ENCODE measurements at regions not wholly inside any gene's neighbourhood (a gene's known extent, or its start where the extent isn't known, plus 50 kb on each side); places are given as distances from the start of the nearest gene placed in this dataset.
A peak's percentile ranks its signal among the peaks of the same experiment; 100 is the strongest.

DNA sequence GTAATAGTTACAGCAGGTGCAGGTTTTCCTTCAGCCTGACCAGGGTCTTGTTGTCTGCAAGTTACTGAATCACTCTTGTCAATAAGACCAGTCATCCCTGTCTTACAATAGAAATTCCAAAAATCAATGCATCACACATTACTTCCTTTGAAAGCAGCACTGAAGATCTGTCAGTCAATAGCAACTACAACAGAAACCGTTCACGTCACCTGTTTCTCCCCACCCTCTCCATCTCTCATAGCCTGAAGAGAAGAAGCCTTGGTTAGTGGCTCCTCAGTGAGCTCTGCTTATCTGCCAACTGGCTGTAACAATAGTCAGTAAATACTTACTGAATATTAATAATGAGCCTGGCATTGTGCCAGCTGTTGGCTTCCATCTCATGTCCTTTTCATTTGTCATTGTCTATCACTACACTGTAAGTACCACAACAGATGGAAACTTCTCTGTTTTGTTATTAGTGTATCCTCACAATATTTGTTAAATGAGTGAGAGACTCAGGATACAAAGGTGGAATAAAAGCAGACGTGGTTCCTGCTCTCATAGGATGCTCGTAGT lies 195.2 kb downstream of the S1PR1 start:
- no peak for TF ChIP-seq CEBPB (IDR thresholded peaks at IDR 0.05)
- TF ChIP-seq, protein P1, sequence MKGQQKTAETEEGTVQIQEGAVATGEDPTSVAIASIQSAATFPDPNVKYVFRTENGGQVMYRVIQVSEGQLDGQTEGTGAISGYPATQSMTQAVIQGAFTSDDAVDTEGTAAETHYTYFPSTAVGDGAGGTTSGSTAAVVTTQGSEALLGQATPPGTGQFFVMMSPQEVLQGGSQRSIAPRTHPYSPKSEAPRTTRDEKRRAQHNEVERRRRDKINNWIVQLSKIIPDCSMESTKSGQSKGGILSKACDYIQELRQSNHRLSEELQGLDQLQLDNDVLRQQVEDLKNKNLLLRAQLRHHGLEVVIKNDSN (IDR thresholded peaks at IDR 0.05): no peak
- TF ChIP-seq FOXM1 (IDR thresholded peaks at IDR 0.05; ENCODE audit: borderline replicate concordance, low read depth): no peak
- no peak for TF ChIP-seq RAD21 (IDR thresholded peaks at IDR 0.05; ENCODE audit: low read depth)
- no peak for TF ChIP-seq EP300 (IDR thresholded peaks at IDR 0.05; ENCODE audit: borderline replicate concordance)
- TF ChIP-seq, protein P2, sequence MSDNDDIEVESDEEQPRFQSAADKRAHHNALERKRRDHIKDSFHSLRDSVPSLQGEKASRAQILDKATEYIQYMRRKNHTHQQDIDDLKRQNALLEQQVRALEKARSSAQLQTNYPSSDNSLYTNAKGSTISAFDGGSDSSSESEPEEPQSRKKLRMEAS (IDR thresholded peaks at IDR 0.05): no peak
- no peak for TF ChIP-seq NFIC (IDR thresholded peaks at IDR 0.05)
- no peak for TF ChIP-seq CREB1 (IDR thresholded peaks at IDR 0.05; ENCODE audit: low read depth)
- no peak for TF ChIP-seq ZBTB7A (IDR thresholded peaks at IDR 0.05; ENCODE audit: low read depth)
- no peak for TF ChIP-seq TCF12 (IDR thresholded peaks at IDR 0.05; ENCODE audit: low read depth)

DNA sequence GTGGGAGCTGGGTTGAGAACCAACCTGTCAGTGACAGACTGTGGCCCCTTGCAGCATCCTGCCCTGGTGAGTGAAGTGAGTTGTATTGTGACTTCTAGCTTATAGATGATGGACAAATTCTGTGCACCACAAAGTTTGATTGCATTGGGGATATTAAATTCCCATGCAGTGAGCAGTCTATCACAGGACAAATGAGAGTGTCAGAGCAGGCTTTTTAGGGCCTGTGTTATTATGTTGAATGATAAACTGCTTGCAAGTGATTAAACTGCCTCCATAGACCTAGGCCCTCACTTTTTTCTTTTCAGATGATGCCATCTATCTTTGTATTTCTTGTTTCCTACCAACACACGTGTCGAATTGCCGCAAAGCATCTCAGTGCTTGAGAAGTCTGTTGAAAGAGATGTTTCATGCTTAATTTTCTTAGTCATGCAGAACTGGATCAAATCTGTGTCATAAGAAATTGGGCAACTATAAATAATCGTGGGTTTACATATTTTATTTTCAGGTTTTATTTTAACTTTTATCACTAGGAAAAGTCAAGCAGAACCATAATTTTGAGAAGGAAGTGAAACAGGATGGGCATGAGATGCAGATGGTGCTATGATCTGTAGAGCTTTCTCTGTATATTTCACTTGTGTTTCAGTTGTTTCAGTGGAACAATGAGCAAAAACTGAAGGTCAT lies 199.2 kb downstream of the S1PR1 start:
- TF ChIP-seq, protein P3, sequence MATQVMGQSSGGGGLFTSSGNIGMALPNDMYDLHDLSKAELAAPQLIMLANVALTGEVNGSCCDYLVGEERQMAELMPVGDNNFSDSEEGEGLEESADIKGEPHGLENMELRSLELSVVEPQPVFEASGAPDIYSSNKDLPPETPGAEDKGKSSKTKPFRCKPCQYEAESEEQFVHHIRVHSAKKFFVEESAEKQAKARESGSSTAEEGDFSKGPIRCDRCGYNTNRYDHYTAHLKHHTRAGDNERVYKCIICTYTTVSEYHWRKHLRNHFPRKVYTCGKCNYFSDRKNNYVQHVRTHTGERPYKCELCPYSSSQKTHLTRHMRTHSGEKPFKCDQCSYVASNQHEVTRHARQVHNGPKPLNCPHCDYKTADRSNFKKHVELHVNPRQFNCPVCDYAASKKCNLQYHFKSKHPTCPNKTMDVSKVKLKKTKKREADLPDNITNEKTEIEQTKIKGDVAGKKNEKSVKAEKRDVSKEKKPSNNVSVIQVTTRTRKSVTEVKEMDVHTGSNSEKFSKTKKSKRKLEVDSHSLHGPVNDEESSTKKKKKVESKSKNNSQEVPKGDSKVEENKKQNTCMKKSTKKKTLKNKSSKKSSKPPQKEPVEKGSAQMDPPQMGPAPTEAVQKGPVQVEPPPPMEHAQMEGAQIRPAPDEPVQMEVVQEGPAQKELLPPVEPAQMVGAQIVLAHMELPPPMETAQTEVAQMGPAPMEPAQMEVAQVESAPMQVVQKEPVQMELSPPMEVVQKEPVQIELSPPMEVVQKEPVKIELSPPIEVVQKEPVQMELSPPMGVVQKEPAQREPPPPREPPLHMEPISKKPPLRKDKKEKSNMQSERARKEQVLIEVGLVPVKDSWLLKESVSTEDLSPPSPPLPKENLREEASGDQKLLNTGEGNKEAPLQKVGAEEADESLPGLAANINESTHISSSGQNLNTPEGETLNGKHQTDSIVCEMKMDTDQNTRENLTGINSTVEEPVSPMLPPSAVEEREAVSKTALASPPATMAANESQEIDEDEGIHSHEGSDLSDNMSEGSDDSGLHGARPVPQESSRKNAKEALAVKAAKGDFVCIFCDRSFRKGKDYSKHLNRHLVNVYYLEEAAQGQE (IDR thresholded peaks at IDR 0.05; ENCODE audit: low read depth): no peak
- TF ChIP-seq TAF1 (IDR thresholded peaks at IDR 0.05; ENCODE audit: low read depth): no peak
- TF ChIP-seq, protein P1 (IDR thresholded peaks at IDR 0.05): no peak
- TF ChIP-seq EP300 (IDR thresholded peaks at IDR 0.05; ENCODE audit: borderline replicate concordance): no peak
- no peak for TF ChIP-seq ZBTB7A (IDR thresholded peaks at IDR 0.05; ENCODE audit: low read depth)
- TF ChIP-seq FOXM1 (IDR thresholded peaks at IDR 0.05; ENCODE audit: borderline replicate concordance, low read depth): no peak
- TF ChIP-seq EGR1 (IDR thresholded peaks at IDR 0.05): no peak
- TF ChIP-seq CEBPB (IDR thresholded peaks at IDR 0.05): no peak
- no peak for TF ChIP-seq NFIC (IDR thresholded peaks at IDR 0.05)
- no peak for TF ChIP-seq YY1 (IDR thresholded peaks at IDR 0.05; ENCODE audit: low read depth)
- TF ChIP-seq RAD21 (IDR thresholded peaks at IDR 0.05; ENCODE audit: low read depth): no peak
- TF ChIP-seq, protein P2 (IDR thresholded peaks at IDR 0.05): no peak
- TF ChIP-seq CREB1 (IDR thresholded peaks at IDR 0.05; ENCODE audit: low read depth): no peak
- TF ChIP-seq TEAD4 (IDR thresholded peaks at IDR 0.05): no peak
- TF ChIP-seq TCF12 (IDR thresholded peaks at IDR 0.05; ENCODE audit: low read depth): no peak

DNA sequence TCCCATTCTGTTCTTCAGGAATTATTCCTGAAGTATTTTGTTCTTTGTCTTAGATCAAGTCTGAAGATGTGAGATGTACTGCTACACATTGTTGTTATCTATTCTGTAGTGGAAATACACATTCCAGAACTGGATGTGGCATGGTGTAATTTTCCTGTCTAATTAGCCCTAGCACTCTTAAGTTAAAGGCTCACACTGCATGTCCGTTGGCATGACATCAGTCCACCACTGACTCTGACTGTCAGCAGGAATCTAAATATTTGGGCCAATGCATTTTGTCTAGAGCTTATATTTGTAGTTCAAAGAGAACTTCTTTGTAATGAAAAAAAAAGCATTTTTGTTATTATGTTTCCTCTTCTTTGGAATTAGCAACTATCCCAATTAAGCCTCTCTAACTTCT lies 201.0 kb downstream of the S1PR1 start:
- TF ChIP-seq TAF1 (IDR thresholded peaks at IDR 0.05; ENCODE audit: low read depth) (no peak), ZBTB7A (IDR thresholded peaks at IDR 0.05; ENCODE audit: low read depth) (no peak), YY1 (IDR thresholded peaks at IDR 0.05; ENCODE audit: low read depth) (no peak), NFIC (IDR thresholded peaks at IDR 0.05) (no peak), RAD21 (IDR thresholded peaks at IDR 0.05; ENCODE audit: low read depth) (no peak), EP300 (IDR thresholded peaks at IDR 0.05; ENCODE audit: borderline replicate concordance) (no peak), TEAD4 (IDR thresholded peaks at IDR 0.05) (no peak), CREB1 (IDR thresholded peaks at IDR 0.05; ENCODE audit: low read depth) (no peak), EGR1 (IDR thresholded peaks at IDR 0.05) (no peak), CEBPB (IDR thresholded peaks at IDR 0.05) (no peak), FOXM1 (IDR thresholded peaks at IDR 0.05; ENCODE audit: borderline replicate concordance, low read depth) (no peak), TCF12 (IDR thresholded peaks at IDR 0.05; ENCODE audit: low read depth) (no peak)
- TF ChIP-seq, protein P3 (IDR thresholded peaks at IDR 0.05; ENCODE audit: low read depth): no peak
- TF ChIP-seq, protein P1 (IDR thresholded peaks at IDR 0.05): no peak
- TF ChIP-seq, protein P2 (IDR thresholded peaks at IDR 0.05): no peak

DNA sequence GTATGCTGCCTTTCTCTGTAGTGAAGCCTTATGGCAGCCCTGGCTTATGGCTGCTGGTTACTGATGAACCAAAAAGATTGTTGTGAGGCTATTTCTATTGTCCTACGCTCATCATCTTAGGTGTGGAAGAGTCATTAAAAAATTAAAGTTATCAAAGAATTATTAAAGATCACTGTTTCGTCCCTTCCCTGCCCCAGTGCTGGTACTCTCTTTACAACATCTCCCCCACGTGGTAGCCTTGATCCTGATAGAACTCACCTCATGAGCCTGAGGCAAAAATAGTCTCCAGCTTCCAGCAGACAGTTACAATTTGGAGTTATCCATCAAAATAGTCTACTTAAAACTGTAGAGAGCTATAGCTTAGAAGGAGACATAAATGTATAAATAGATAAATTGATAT lies 201.5 kb downstream of the S1PR1 start:
- TF ChIP-seq RAD21 (IDR thresholded peaks at IDR 0.05; ENCODE audit: low read depth): peak; percentile 6; the same call in 1 of the 2 replicates
- TF ChIP-seq, protein P1 (IDR thresholded peaks at IDR 0.05): no peak

All from Ishikawa (cell line).